Upper lobe of left lung (tissue), 6 donors: ENCODE measurements at regions not wholly inside any gene's neighbourhood (a gene's known extent, or its start where the extent isn't known, plus 50 kb on each side); places are given as distances from the start of the nearest gene placed in this dataset.

ENCODE experiments used
- ATAC-seq, 2 donors: fragments of 200-7000 bp; cut with Tn5 transposase; one replicate each; pipeline ENCODE4 v1.9.1; 2022; ENCODE audit warnings: mild to moderate bottlenecking in 2 of 2, moderate library complexity in 2 of 2; ENCODE audit not compliant: low FRiP score in 2 of 2
- DNase-seq, 2 donors: peaks; one replicate each; pipeline ENCODE4 v3.0.0-alpha.2; 2019 to 2020
- H3K27ac ChIP-seq, 4 donors: fragments of 200-600 bp; sonication (generic); one replicate each; pipeline ENCODE4 v1.5.1; 2016 to 2019
- H3K27me3 ChIP-seq, 4 donors: fragments of 200-600 bp; sonication (generic); one replicate each; pipeline ENCODE4 v1.5.1; 2017 to 2019
- H3K36me3 ChIP-seq, 4 donors: fragments of 200-600 bp; sonication (generic); one replicate each; pipeline ENCODE4 v1.5.1; 2016 to 2019
- H3K4me1 ChIP-seq, 4 donors: fragments of 200-600 bp; sonication (generic); one replicate each; pipeline ENCODE4 v1.5.1; 2018 to 2019
- H3K4me3 ChIP-seq, 4 donors: fragments of 200-600 bp; sonication (generic); one replicate each; pipeline ENCODE4 v1.5.1; 2017 to 2019; ENCODE audit warnings: mild to moderate bottlenecking in 2 of 4, moderate library complexity in 1 of 4
- H3K9me3 ChIP-seq, 4 donors: fragments of 200-600 bp; sonication (generic); one replicate each; pipeline ENCODE4 v1.5.1; 2018 to 2019
- EP300 ChIP-seq, 4 donors: sonication (generic); formaldehyde crosslinking; IDR thresholded peaks; one replicate each; pipeline ENCODE4 v1.5.1; 2017; ENCODE audit warnings: antibody characterized with exemption in 4 of 4, control low read depth in 2 of 4
- POLR2A ChIP-seq, 4 donors: fragments of 450-650 bp; IDR thresholded peaks; one replicate each; pipeline ENCODE4 v1.5.1; 2016 to 2017; ENCODE audit warnings: antibody characterized with exemption in 4 of 4, mild to moderate bottlenecking in 2 of 4
- POLR2AphosphoS5 ChIP-seq, 2 donors: sonication (generic); formaldehyde crosslinking; IDR thresholded peaks; one replicate each; pipeline ENCODE4 v1.5.1; 2017; ENCODE audit warnings: antibody characterized with exemption in 2 of 2
- WGBS, 2 donors: methylation state at CpG; one replicate each; pipeline ENCODE4 v1.1.5; 2017 to 2018; 5-methylcytosine and 5-hydroxymethylcytosine counted together
- TF ChIP-seq, protein P1 (sequence below), 6 experiments: fragments of 450-650 bp in 4 of 6; fragments of 200-600 bp in 2 of 6; sonication (generic) in 2 of 6; IDR thresholded peaks; one replicate each; pipeline ENCODE4 v1.5.1; 2016 to 2019; ENCODE audit warnings: antibody characterized with exemption in 6 of 6
- donor health status: DM: no; HTN: no; CAD: no; lungs with moderate emphysema.
- donor health status: DM: no; HTN: yes; CAD: no; lungs with severe emphysema.

DNA sequence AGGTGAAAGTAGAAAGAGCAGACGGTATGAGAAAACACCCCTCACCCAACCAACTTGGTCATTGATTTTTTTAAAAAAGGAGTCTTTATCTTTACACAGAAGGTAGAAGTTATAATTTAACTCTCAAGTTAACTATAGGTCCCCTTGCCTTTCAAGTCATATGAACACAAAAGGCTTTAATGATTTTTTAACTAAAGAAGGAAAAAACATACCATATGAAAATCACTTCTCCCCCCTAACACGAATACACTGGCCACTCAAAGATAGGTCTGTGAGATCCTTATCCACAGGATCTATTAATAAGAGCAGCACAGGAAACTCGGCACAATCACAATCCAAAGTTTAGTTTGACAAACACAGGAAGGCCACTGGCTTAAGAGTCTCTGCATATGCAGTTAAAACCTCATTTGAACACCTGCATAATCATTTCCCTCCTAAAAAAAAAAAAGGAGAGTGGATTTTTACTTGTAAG, 138.0 kb downstream of the ENC1 start:
- no peak for ATAC-seq
- Histone ChIP-seq H3K4me1 (peaks cover 8 to 17% (median 13%) of the 10 kb centered on the region in 4 donors), H3K27ac (peak overlapping the region in 1 of 4 donors; percentile 10), H3K27me3 (no peaks in the 10 kb centered on the region), H3K4me3 (no peak overlapping the region), H3K9me3 (no peaks in the 10 kb centered on the region), H3K36me3 (no peaks in the 10 kb centered on the region)
- DNase-seq: no peak
- 37 to 38% methylated on average over 3 of the region's 3 CpGs for WGBS, 2 donors
- TF ChIP-seq EP300 (IDR thresholded peaks at IDR 0.05) (no peak), POLR2AphosphoS5 (IDR thresholded peaks at IDR 0.05) (no peak), POLR2A (IDR thresholded peaks at IDR 0.05) (no peak)
- TF ChIP-seq, protein P1, sequence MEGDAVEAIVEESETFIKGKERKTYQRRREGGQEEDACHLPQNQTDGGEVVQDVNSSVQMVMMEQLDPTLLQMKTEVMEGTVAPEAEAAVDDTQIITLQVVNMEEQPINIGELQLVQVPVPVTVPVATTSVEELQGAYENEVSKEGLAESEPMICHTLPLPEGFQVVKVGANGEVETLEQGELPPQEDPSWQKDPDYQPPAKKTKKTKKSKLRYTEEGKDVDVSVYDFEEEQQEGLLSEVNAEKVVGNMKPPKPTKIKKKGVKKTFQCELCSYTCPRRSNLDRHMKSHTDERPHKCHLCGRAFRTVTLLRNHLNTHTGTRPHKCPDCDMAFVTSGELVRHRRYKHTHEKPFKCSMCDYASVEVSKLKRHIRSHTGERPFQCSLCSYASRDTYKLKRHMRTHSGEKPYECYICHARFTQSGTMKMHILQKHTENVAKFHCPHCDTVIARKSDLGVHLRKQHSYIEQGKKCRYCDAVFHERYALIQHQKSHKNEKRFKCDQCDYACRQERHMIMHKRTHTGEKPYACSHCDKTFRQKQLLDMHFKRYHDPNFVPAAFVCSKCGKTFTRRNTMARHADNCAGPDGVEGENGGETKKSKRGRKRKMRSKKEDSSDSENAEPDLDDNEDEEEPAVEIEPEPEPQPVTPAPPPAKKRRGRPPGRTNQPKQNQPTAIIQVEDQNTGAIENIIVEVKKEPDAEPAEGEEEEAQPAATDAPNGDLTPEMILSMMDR (IDR thresholded peaks at IDR 0.05): no peak

DNA sequence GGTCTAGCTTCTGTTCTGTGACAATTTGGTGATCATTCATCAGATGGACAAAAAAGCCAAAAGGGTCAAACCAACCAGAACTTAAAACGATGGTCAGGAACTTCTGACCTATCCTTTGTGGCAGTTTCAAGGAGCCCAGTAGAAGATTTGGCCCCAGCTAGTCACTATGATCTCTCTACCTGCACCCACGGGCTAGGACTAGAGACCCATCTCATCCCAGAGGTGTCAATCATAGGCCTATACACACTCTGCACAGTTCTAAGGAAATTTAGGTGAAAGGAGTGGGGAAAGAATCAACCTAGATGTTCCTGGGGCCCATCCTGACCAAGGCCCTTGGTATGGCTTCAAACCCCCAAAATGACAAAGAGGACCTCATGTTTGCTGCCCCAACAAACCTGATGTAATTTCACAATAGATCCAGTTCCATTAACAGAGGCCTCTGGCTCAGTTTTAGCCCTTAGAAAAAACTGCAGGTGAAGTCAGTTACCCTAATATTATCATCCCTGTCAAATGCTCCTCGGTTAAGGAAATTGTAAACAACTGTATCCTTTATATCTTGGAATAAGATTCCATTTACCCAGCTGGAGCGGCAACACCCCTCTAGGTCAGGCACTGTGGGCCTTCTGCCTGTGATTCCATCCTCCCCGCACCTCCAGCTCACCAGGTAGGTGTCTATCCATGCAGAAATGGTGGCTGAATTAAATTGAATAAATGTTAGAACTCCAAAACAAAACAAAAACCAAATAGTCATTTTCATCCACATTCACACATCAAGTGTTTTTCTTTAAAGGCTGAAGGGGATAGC, 138.7 kb downstream of the ENC1 start:
- DNase-seq: no peak
- Histone ChIP-seq H3K4me3 (no peak overlapping the region), H3K4me1 (peaks cover 8 to 17% (median 13%) of the 10 kb centered on the region in 4 donors), H3K9me3 (no peaks in the 10 kb centered on the region), H3K27ac (peak overlapping the region in 1 of 4 donors; percentile 10), H3K36me3 (no peaks in the 10 kb centered on the region), H3K27me3 (no peaks in the 10 kb centered on the region)
- no peak for ATAC-seq
- 78% methylated on average over 5 of the region's 5 CpGs for WGBS, 2 donors
- TF ChIP-seq, protein P1 (IDR thresholded peaks at IDR 0.05): no peak
- TF ChIP-seq EP300 (IDR thresholded peaks at IDR 0.05): no peak
- TF ChIP-seq POLR2AphosphoS5 (IDR thresholded peaks at IDR 0.05): no peak
- no peak for TF ChIP-seq POLR2A (IDR thresholded peaks at IDR 0.05)

DNA sequence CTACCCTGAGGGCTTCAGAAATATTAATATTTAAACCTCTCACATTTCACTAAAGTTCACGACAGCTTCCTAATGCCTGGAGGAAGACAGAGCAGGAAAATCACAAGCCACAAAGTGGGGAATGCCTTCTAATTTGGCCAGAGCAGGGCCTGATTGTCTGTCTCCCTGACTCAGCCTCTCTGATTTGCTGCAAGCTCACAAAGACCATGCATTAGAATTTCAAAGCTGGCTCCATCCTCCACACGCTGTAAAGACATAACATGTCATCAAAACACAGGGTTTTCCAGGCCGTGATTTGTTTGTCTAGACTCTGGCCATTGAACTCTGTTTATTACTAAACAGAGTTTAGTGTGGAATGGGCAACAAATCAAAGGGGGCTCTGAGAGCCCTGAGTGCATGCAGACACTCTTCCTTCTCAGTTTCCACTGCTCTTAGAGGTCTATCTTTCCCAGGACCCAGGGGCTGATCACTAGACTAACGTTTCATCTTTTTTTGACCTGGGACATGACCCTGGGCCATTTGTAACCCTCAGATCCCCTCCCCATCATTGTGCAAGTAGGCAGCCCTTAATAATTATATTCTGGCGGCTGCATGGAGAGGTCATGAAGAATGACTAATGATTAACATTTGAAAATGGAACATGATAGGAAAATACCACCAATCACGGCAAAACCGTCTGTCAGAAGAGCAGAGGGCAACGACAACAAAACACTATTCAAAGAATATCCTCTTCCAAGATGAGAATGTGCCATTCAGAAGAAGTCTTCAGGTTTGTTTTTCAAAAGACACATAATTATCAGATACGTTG, 140.2 kb downstream of the ENC1 start:
- no peak overlapping the region for H3K4me3 ChIP-seq
- H3K9me3 ChIP-seq: no peaks in the 10 kb centered on the region
- no peak overlapping the region for H3K27ac ChIP-seq
- TF ChIP-seq, protein P1 (IDR thresholded peaks at IDR 0.05): no peak
- H3K4me1 ChIP-seq: peaks cover 8 to 17% (median 13%) of the 10 kb centered on the region in 4 donors
- WGBS, 2 donors: 69 to 78% methylated on average over 9 of the region's 9 CpGs
- H3K27me3 ChIP-seq: no peaks in the 10 kb centered on the region
- no peaks in the 10 kb centered on the region for H3K36me3 ChIP-seq
- ATAC-seq (no peak), DNase-seq (no peak)

DNA sequence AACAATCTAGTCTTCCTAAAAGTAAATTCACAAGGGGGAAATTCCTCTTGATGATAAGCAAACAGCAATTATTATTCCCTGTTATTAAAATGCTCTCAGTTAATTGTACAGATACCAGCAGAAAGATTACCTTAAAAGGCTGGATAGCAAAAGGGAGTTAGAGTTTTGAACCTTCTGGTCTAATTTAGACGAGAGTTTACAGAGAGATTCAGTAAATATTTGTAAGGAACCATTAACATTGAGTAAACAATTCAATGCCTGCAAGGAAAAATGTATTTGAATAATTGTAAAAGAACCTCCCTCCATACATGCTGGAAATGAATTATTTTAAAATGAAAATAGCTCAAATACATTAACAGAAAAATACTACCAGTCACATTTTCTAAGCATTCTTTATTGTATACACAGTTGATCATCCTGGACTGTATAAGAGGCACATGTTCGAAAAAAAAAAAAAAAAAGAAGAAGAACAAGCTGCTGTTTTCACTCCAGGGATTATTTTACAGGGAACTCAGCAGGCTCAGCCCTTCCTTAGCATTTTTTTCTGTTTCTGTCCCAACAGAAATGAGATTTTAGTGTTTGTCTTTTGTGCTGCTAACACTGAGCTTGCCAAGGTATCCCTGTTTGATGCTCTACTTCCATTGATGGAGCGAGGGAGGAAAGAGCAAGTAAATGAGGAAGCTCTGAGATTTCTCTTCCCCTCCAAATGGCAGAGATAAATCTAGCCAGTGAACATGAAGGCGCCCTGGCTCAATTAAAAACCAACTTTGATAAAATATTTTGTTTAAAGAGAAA, 141.1 kb downstream of the ENC1 start:
- 51 to 58% methylated on average over 4 of the region's 4 CpGs for WGBS, 2 donors
- H3K9me3 ChIP-seq: no peaks in the 10 kb centered on the region
- H3K27me3 ChIP-seq: no peaks in the 10 kb centered on the region
- DNase-seq (no peak), ATAC-seq (no peak)
- H3K4me1 ChIP-seq: peaks cover 8 to 17% (median 13%) of the 10 kb centered on the region in 4 donors
- no peaks in the 10 kb centered on the region for H3K36me3 ChIP-seq
- no peak overlapping the region for H3K27ac ChIP-seq
- TF ChIP-seq POLR2AphosphoS5 (IDR thresholded peaks at IDR 0.05): no peak
- no peak for TF ChIP-seq POLR2A (IDR thresholded peaks at IDR 0.05)
- TF ChIP-seq EP300 (IDR thresholded peaks at IDR 0.05): no peak
- TF ChIP-seq, protein P1 (IDR thresholded peaks at IDR 0.05): no peak
- H3K4me3 ChIP-seq: no peak overlapping the region
